ENCODE measurements at regions not wholly inside any gene's neighbourhood (a gene's known extent, or its start where the extent isn't known, plus 50 kb on each side); places are given as distances from the start of the nearest gene placed in this dataset.

DNA sequence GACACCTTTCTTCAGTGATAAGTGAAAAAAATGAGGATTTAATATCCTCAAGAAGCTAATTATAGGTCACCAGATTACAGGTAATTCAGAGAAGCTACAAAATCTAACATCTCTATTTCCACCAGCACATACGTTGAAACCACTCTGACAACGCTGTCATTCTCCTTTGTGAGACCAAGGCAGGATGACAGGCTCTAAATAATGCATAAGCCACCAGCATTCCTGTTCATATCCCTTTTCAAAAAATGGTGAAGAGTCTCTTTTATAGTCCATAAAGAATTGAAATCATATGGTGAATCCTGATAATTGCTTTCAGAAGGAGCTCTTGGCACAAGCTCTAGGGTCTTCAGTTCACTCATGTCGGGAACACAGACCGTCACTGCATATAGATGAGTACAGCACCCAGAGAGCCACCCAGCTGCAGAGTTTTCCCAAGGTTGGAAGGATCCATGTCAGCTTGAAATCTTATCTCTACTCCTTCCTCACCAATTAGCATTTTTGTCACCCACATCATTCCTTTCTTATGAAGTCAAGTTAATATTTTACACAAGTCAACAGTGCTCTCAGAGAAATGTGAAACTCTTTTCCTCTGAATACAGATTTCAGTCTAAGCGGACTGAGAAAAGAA lies 431.4 kb downstream of the TBC1D4 start:
- TF ChIP-seq, protein P1, sequence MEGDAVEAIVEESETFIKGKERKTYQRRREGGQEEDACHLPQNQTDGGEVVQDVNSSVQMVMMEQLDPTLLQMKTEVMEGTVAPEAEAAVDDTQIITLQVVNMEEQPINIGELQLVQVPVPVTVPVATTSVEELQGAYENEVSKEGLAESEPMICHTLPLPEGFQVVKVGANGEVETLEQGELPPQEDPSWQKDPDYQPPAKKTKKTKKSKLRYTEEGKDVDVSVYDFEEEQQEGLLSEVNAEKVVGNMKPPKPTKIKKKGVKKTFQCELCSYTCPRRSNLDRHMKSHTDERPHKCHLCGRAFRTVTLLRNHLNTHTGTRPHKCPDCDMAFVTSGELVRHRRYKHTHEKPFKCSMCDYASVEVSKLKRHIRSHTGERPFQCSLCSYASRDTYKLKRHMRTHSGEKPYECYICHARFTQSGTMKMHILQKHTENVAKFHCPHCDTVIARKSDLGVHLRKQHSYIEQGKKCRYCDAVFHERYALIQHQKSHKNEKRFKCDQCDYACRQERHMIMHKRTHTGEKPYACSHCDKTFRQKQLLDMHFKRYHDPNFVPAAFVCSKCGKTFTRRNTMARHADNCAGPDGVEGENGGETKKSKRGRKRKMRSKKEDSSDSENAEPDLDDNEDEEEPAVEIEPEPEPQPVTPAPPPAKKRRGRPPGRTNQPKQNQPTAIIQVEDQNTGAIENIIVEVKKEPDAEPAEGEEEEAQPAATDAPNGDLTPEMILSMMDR (IDR thresholded peaks at IDR 0.05; ENCODE audit: low read depth, low read length): no peak
- TF ChIP-seq POLR2A (IDR thresholded peaks at IDR 0.05; ENCODE audit: extremely low read depth, insufficient read length): no peak
- TF ChIP-seq, protein P2, sequence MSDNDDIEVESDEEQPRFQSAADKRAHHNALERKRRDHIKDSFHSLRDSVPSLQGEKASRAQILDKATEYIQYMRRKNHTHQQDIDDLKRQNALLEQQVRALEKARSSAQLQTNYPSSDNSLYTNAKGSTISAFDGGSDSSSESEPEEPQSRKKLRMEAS (IDR thresholded peaks at IDR 0.05; ENCODE audit: low read depth, low read length): no peak

Measured in NB4 (cell line).